Superior temporal gyrus (tissue), 1 donor: ENCODE measurements at regions not wholly inside any gene's neighbourhood (a gene's known extent, or its start where the extent isn't known, plus 50 kb on each side); places are given as distances from the start of the nearest gene placed in this dataset.
A peak's percentile ranks its signal among the peaks of the same experiment; 100 is the strongest.

Experiments used
- DNase-seq: peaks from one replicate; pipeline ENCODE4 v3.0.0-alpha.2; 2016; ENCODE audit errors: extremely low spot score

DNA sequence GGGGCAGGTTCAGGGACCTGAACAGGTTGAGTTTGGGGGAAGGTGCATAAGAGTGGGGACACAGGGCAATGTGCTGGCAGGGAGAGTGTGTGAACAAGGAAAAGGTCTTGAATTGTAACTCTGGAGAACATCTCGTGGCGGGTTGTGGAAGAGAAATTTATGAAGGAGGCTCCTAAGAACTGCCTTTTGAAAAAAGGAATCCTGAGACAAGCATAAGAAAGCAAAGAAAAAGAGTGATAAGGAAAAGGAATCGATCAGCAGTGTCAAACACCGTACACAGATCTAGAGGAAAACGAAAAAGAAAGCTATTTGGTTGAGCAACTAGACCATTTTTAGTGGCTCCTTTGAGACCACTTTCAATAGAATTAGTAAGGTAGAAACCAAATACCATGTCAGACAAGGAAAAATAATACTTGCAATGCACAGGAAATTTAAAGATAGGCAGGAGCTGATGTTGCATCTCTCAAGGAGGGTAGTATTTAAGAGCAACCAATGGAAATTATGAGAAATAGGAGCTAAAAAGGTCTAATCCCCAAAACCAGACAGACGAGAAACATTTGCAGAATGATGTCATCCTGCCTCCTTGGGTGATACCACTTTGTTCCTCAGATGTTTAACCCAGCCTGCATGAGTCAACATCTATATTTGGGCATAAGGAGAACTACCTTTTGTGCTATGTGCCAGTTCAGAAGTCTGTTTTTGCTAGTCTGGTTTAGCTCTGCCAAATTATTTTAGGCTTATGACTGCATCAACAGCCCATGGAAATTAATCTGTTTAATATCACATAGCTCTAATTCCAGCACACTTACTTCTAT lies 64.5 kb upstream of the STK38L start:
- peak; percentile 63 for DNase-seq

DNA sequence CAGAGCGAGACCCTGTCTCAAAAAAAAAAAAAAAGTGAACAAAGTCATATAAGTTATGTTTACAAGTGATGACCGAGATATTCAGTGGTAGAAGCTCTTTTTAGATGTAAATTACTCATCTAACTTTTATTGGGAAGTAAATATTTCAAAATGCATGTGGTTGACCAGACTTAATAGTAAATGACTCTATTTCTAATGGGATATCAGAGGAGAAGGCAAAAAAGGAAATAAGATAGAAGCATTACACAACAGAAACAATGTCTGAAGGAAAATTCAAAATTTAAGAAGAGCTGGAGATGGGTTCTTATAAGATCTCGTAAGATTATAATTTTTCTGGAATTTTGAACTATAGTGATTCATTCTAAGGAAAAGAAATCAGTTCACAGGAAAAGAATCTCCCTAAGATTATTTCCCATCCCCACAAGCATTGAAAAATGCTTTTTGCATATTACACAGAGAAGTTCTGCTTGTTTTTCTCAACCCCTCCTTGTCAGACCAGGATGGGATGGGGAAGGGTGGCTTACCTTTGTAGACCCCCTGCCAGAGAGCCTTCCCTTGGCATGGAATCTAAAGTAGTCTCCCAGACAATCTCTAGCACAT lies 63.1 kb upstream of the STK38L start:
- no peak for DNase-seq

DNA sequence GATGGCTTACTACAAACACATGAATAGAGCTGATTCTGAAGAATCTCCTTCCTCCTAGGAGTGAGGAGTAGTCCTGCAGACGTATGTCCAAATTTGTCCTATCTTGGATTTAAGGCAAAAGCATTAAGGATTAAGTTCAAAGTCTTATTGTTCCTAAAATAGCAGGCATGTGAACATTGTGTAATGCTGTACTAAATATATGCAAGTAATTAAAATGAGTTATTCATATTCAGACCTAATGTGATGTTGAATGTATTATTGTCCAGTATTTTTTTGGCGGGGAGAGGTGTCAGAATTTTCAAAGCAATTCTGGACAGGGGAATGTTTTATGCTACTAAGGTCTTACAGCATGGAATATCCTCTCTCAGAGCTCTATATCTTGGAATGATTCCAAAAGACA lies 60.7 kb upstream of the STK38L start:
- no peak for DNase-seq

DNA sequence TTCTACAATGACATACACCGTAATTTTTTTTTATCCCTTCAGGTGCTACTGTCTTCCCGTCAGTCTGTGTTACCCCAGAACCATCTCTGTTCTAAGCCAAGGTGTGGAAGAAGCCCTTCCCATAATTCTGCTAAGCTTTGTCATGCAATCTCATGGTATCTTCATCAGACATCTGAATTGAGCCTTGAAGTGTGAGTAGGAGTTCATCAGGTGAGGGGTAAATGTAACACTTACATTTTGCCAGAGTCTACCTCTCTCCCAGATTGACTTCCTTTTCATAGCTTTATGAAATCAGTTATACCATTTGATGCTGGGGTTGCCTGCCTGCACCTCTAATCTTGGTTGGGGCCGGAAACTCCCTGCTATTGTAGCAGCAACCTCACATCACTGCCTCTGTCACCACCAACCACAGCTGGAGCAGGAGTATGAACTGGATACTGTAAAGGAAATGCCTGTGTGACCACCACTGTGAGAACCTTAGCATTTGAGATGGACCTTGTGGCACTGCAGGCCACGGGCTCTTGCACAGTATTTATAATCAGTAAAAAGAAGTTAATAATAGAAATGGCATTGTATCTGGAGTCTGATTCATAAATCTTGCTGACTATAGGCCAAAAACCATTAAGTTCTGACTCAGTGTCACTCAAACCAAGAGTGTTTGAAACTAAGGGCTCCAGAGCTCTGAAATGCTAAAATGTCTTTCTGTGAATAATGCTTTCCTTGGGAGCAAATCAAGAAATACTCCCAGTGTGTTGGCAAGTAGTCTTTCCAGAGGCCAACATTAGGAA lies 58.7 kb upstream of the STK38L start:
- no peak for DNase-seq

DNA sequence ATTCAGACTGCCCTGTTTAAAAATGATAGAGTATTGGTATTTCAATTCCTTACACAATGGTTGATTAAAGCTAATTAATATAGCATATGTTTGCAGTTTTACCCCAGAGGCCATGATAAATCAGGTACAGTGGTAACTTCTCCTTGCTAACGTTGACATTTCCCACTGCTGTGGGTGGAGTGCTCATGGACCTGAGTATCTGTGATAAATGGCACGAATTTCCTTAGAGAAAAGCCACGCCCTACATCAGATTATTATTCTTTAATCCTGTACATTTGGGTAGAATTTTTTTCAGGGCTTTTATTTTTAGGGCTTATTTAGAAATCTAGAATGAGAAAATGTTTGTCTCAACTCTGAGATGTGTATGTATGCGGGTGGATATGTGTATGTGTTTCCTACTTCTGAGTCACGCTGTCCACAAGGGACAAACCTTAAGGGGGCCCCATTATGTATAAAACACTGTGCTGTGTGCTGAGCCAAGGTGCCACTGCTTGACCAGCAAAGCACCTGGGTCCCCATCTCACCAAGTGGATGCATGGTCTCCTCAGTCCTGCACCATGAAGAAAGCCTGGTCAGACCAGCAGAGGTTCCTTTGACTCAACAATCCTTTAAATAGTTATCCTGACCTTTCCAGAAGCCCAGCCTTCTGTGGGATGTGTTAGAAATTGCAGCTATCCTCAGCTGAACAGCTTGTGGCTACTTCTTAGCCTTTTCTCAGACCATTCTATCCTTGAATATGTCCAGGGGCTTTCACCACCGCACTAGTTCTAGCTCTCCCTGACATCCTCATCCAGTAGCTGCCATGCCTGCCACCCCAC lies 57.9 kb upstream of the STK38L start:
- DNase-seq, result no peak

DNA sequence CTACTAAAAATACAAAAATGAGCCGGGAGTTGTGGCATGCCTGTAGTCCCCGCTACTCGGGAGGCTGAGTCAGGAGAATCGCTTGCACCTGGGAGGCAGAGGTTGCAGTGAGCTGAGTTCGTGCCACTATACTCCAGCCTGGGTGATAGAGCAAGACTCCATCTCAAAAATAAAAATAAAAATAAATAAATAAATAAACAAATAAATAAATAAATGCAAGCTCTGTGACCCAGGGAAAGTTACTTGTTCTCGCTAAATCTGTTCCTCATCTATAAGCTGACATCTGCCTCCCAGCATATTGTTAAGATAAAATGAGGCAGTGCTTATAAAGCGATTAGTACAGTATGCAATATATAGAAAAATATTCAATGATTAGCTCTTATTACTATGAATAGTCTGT lies 56.4 kb upstream of the STK38L start:
- no peak for DNase-seq

DNA sequence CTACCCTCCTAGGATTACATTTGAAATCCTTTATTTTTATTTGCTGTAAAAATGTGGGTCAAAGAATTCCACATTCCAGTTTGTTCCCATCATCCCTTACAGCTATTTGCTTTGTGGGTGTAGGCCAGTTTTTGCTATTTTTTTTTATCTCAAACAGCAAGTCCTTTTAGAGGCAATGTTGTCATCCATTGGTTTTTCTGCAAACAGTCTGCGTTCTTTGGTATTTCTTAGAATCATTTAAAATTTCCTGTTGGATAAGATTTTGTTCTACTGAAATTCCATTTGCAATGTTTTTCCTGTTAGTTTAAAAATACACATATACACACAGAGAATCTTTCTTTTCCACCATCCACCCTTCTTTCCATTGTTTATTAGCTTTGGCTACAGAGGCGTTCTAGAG lies 53.3 kb upstream of the STK38L start:
- no peak for DNase-seq

DNA sequence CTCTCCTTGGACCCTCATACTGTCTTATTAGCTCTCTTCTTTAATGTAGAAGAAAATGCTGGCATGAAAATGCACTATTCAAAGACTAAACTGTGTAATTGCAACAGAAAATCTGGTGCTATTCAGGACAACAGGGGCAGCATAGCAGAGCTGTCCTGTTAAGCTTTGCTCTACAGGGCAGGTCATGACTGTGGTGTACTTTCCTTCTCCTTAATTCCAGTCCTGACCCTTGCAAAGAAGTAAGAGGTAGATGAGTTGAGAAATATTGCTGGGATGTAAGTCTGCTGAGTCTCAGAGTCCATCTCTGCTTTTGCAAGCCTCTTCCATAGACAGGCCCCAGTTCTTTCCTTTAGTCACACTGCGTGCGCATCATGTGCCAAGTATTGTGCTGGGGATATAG lies 52.6 kb upstream of the STK38L start:
- no peak for DNase-seq

DNA sequence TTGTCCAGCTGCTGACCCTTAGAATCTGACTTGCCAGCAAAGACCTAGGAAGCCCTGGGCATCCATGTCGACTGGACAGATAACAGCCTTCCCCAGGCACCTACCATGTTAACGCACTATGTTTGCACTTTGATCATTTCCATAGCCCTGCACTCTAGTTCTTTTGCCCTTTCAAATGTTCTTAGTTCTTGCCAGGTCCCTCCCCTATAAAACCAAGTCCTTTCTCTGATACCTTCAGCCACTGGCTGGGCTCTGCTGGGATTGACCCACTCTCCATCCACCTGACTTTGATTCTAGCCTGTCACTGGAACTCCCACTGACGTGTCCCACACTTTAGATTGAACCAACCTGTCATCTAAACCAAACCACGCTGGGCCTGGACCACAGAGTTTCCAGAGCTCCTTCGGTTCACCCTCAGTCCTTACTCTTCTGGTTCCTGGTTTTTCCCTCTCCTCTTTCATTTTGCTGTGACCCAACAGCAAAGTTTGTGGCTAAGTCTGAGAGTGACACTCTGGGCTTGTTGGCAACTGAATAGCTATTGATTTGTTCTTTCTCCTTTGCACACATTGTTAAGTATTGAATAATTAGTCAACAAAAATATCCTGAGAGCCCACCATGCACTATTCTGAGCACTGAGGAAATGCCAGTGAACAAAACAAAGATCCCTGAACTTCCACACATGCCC lies 51.8 kb upstream of the STK38L start:
- DNase-seq, result no peak

DNA sequence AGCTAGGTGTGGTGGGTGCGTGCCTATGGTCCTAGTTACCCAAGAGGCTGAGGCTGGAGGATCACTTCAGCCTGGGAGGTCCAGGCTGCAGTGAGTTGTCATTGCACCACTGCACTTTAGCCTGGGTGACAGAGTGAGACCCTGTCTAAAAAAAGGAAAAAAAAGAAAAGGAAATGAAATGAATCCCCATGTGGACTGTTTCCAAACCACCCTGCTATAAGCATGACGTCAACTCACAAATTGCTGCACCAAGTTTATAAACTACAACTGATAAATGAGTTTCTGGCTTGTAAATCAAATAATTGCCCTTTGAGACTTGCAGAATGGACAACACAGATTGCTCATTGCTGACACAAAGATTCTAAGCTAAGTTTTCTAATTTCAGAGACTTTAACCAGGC lies 51.0 kb upstream of the STK38L start:
- DNase-seq, result no peak

DNA sequence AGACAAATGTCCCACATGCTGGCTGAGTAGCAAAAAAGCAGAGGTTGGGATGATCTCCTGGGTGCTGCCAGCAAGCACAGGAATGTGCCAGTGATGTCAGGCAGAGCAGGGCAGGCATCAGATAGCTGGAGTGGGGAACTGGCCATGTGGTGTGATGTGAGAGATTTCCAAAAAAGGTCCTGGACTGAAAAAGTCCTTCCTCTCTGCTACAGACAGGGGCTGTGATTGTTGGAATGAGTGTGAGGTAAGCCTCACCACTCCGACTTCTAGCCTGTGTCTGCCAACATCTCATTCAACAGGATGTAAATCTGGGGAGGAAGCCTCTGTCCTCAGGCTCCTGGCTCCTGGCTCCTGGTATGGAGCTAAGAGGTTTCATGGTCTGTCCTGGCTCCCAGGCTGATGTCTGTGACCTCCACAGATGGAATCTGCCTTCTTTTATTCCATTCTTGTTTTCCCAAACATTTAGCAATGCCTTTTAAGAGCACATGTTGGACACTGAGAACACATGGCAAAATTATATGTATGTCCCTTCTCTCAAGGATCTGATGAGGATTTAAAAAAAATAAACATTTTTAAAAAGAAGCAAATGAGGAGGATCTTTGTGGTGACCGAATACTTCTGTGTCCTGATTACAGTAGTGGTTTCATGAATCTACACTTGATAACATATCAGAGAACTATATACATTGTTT lies 50.1 kb upstream of the STK38L start:
- no peak for DNase-seq
